ENCODE measurements at regions not wholly inside any gene's neighbourhood (a gene's known extent, or its start where the extent isn't known, plus 50 kb on each side); places are given as distances from the start of the nearest gene placed in this dataset.

DNA sequence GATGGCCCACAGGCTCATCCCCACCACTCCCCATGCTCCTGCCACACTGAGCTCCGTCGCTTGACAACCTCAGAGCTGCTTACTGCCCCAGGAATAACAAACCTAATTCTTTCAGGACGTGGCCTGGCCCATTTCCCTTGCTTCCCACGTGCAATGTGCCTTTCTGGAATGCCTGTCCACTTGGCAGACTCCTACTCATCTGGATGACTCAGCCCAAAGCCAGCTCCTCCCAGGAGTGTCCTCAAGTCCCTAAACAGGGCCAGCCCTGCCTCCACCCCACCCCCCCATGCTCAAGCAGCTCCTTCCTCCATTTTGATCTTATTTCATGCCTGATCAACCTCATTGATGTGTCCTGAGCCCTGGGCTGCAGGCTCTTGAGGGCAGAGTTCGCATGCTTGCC lies 164.9 kb upstream of the RNF32 start:
- TF ChIP-seq, protein P1, sequence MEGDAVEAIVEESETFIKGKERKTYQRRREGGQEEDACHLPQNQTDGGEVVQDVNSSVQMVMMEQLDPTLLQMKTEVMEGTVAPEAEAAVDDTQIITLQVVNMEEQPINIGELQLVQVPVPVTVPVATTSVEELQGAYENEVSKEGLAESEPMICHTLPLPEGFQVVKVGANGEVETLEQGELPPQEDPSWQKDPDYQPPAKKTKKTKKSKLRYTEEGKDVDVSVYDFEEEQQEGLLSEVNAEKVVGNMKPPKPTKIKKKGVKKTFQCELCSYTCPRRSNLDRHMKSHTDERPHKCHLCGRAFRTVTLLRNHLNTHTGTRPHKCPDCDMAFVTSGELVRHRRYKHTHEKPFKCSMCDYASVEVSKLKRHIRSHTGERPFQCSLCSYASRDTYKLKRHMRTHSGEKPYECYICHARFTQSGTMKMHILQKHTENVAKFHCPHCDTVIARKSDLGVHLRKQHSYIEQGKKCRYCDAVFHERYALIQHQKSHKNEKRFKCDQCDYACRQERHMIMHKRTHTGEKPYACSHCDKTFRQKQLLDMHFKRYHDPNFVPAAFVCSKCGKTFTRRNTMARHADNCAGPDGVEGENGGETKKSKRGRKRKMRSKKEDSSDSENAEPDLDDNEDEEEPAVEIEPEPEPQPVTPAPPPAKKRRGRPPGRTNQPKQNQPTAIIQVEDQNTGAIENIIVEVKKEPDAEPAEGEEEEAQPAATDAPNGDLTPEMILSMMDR (IDR thresholded peaks at IDR 0.05; ENCODE audit: insufficient read depth, low read length, poor library complexity, severe bottlenecking), result no peak
- TF ChIP-seq EZH2phosphoT487 (conservative IDR thresholded peaks at IDR 0.05; ENCODE audit: low read length), result no peak
